ENCODE measurements at regions not wholly inside any gene's neighbourhood (a gene's known extent, or its start where the extent isn't known, plus 50 kb on each side); places are given as distances from the start of the nearest gene placed in this dataset.

DNA sequence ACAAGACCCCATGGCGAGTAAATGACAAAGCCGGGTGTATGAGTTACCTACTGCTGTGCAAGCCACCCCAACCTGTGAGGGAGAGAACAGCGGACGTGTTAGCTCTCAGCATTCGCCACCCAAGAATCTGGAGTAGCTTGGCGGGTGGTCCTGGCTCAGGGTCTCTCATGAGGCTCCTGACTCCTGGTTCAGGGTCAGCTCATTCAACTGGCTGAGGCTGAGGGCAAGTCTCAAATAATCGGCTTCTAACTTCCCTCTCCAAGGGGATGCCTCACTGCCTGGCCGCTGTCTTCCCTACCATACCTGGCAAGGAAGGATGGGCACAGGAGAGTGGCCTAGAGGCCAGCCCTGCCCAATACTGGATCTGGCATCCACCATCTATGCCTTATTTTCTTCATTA lies 94.2 kb downstream of the HTR5A start:
- intact Hi-C loops (cut with micrococcal nuclease): no loop called here
- Histone ChIP-seq H3K79me2 (ENCODE audit: insufficient read depth, low read length) (no peaks in the 10 kb centered on the region), H3K4me1 (ENCODE audit: control insufficient read depth in 1 of 2, insufficient read depth in 2 of 2, low read length in 2 of 2) (no peaks in the 10 kb centered on the region), H3K27ac (ENCODE audit: low read depth in 1 of 2, low read length in 2 of 2) (no peak overlapping the region), H3K9me3 (replicated peaks in 1 of 2; ENCODE audit: control insufficient read depth in 1 of 2, insufficient read depth in 1 of 2, low read length in 2 of 2) (no peaks in the 10 kb centered on the region), H3K27me3 (ENCODE audit: control insufficient read depth in 2 of 2, insufficient read depth in 2 of 2, low read length in 2 of 2) (no peaks in the 10 kb centered on the region), H3K4me3 (replicated peaks in 1 of 3; ENCODE audit: low read depth in 2 of 3, low read length in 3 of 3) (no peak overlapping the region), H4K20me1 (ENCODE audit: insufficient read depth, low read length) (no peaks in the 10 kb centered on the region), H3K36me3 (replicated peaks in 1 of 2; ENCODE audit: control insufficient read depth in 1 of 2, insufficient read depth in 2 of 2, low read length in 2 of 2) (no peaks in the 10 kb centered on the region), H3K4me2 (replicated peaks; ENCODE audit: extremely low read depth, low read length, poor library complexity, severe bottlenecking) (no peak overlapping the region), H2AFZ (ENCODE audit: insufficient read depth, low read depth, low read length, poor library complexity, severe bottlenecking) (no peak overlapping the region), H3K9ac (ENCODE audit: insufficient read depth, low read length, poor library complexity, severe bottlenecking) (no peak overlapping the region)
- Mint-ChIP-seq H3K4me3 (no peak overlapping the region), H3K36me3 (no peaks in the 10 kb centered on the region), H3K9me3 (peaks cover 0 to 6% (median 1%) of the 10 kb centered on the region in 7 donors), H3K27ac (no peak overlapping the region), H3K27me3 (ENCODE audit: low read depth in 3 of 3) (peaks cover 0 to 3% (median 3%) of the 10 kb centered on the region in 3 donors), H3K4me1 (no peaks in the 10 kb centered on the region)
- DNase-seq: no peak
- 93% methylated on average over 6 of the region's 8 CpGs for WGBS (ENCODE audit: insufficient coverage)
- TF ChIP-seq, protein P1, sequence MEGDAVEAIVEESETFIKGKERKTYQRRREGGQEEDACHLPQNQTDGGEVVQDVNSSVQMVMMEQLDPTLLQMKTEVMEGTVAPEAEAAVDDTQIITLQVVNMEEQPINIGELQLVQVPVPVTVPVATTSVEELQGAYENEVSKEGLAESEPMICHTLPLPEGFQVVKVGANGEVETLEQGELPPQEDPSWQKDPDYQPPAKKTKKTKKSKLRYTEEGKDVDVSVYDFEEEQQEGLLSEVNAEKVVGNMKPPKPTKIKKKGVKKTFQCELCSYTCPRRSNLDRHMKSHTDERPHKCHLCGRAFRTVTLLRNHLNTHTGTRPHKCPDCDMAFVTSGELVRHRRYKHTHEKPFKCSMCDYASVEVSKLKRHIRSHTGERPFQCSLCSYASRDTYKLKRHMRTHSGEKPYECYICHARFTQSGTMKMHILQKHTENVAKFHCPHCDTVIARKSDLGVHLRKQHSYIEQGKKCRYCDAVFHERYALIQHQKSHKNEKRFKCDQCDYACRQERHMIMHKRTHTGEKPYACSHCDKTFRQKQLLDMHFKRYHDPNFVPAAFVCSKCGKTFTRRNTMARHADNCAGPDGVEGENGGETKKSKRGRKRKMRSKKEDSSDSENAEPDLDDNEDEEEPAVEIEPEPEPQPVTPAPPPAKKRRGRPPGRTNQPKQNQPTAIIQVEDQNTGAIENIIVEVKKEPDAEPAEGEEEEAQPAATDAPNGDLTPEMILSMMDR (IDR thresholded peaks at IDR 0.05): no peak

DNA sequence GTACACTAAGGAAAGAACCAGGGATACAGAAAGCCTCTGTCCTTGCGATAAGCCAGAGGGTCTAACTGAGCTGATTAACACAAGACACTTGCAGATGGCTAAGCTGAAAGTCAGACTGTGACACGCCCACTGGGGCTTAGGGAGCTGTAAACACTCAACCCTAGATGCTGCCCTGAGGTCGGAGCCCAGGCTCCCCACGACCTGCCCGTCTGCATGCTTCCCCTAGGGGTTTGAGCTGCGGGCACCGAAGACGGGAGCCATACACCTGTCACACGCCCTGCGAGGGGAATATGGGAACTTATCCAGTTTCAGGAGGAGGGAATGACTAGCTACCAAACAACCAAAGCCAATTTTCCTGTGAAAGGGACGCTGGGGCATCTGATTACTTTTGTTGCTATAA lies 96.0 kb downstream of the HTR5A start:
- no peaks in the 10 kb centered on the region for H3K36me3 Mint-ChIP-seq
- peaks cover 0 to 7% (median 1%) of the 10 kb centered on the region in 7 donors for H3K9me3 Mint-ChIP-seq
- Histone ChIP-seq H3K4me3 (replicated peaks in 1 of 3; ENCODE audit: low read depth in 2 of 3, low read length in 3 of 3) (no peak overlapping the region), H3K36me3 (replicated peaks in 1 of 2; ENCODE audit: control insufficient read depth in 1 of 2, insufficient read depth in 2 of 2, low read length in 2 of 2) (no peaks in the 10 kb centered on the region), H3K27me3 (ENCODE audit: control insufficient read depth in 2 of 2, insufficient read depth in 2 of 2, low read length in 2 of 2) (no peaks in the 10 kb centered on the region), H3K4me2 (replicated peaks; ENCODE audit: extremely low read depth, low read length, poor library complexity, severe bottlenecking) (no peak overlapping the region), H2AFZ (ENCODE audit: insufficient read depth, low read depth, low read length, poor library complexity, severe bottlenecking) (no peak overlapping the region), H3K79me2 (ENCODE audit: insufficient read depth, low read length) (no peaks in the 10 kb centered on the region), H3K27ac (ENCODE audit: low read depth in 1 of 2, low read length in 2 of 2) (no peak overlapping the region), H3K9me3 (replicated peaks in 1 of 2; ENCODE audit: control insufficient read depth in 1 of 2, insufficient read depth in 1 of 2, low read length in 2 of 2) (no peaks in the 10 kb centered on the region), H4K20me1 (ENCODE audit: insufficient read depth, low read length) (no peaks in the 10 kb centered on the region), H3K9ac (ENCODE audit: insufficient read depth, low read length, poor library complexity, severe bottlenecking) (no peak overlapping the region), H3K4me1 (ENCODE audit: control insufficient read depth in 1 of 2, insufficient read depth in 2 of 2, low read length in 2 of 2) (no peaks in the 10 kb centered on the region)
- H3K27me3 Mint-ChIP-seq (ENCODE audit: low read depth in 3 of 3): peaks cover 2 to 3% (median 3%) of the 10 kb centered on the region in 3 donors
- no peak overlapping the region for H3K27ac Mint-ChIP-seq
- H3K4me3 Mint-ChIP-seq: no peak overlapping the region
- TF ChIP-seq, protein P1 (IDR thresholded peaks at IDR 0.05): no peak
- no peak for DNase-seq
- intact Hi-C loops (cut with micrococcal nuclease): no loop called here
- no peaks in the 10 kb centered on the region for H3K4me1 Mint-ChIP-seq
- WGBS (ENCODE audit: insufficient coverage): 91% methylated on average over 8 of the region's 11 CpGs
